ENCODE measurements at regions not wholly inside any gene's neighbourhood (a gene's known extent, or its start where the extent isn't known, plus 50 kb on each side); places are given as distances from the start of the nearest gene placed in this dataset.

DNA sequence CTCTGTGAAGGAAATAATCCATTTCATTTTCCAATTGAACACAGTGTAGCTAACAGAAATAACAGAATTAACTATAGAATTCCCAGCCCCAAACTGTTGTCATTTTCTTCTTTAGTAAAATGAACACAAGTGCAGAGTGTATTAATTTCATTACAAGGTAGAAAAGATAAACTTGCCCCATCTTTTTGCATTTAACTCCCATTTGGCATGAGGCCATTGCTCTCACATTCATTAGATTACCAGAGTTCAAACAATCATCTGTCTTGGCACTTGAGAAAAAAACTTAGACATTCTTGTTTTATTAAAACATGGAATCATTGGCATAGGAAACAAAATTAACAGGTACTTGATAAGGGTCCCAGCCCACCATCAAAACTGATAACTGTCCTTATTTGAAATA, 821.5 kb upstream of the C9orf72 start:
- Histone ChIP-seq H4K20me1 (ENCODE audit: insufficient read depth) (no peaks in the 10 kb centered on the region), H3K9me3 (ENCODE audit: insufficient read depth, low read depth) (no peaks in the 10 kb centered on the region), H3K27ac (no peak overlapping the region), H3F3A (ENCODE audit: insufficient read depth, low read depth) (no peaks in the 10 kb centered on the region), H2AFZ (no peak overlapping the region), H3K4me1 (replicated peaks; ENCODE audit: insufficient read depth) (no peaks in the 10 kb centered on the region), H3K27me3 (ENCODE audit: insufficient read depth, low read depth) (no peaks in the 10 kb centered on the region), H3K4me2 (no peak overlapping the region), H3K36me3 (ENCODE audit: low read depth) (no peaks in the 10 kb centered on the region), H3K79me2 (ENCODE audit: low read depth) (no peaks in the 10 kb centered on the region), H3K4me3 (no peak overlapping the region), H3K9me2 (ENCODE audit: insufficient read depth) (no peaks in the 10 kb centered on the region)
- CTCF ChIA-PET, result no interaction called here
- BruUV-seq (replicated peaks), result no TSS peak
- POLR2A ChIA-PET (ENCODE audit: unreplicated experiment), result no interaction called here
- intact Hi-C loops (cut with micrococcal nuclease; ENCODE audit: unreplicated experiment), result no loop called here
- no peak for DNase-seq
- TF ChIP-seq, protein P1, sequence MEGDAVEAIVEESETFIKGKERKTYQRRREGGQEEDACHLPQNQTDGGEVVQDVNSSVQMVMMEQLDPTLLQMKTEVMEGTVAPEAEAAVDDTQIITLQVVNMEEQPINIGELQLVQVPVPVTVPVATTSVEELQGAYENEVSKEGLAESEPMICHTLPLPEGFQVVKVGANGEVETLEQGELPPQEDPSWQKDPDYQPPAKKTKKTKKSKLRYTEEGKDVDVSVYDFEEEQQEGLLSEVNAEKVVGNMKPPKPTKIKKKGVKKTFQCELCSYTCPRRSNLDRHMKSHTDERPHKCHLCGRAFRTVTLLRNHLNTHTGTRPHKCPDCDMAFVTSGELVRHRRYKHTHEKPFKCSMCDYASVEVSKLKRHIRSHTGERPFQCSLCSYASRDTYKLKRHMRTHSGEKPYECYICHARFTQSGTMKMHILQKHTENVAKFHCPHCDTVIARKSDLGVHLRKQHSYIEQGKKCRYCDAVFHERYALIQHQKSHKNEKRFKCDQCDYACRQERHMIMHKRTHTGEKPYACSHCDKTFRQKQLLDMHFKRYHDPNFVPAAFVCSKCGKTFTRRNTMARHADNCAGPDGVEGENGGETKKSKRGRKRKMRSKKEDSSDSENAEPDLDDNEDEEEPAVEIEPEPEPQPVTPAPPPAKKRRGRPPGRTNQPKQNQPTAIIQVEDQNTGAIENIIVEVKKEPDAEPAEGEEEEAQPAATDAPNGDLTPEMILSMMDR (conservative IDR thresholded peaks at IDR 0.05), result no peak
- TF ChIP-seq EZH2 (IDR thresholded peaks at IDR 0.05; ENCODE audit: low read depth), result no peak

DNA sequence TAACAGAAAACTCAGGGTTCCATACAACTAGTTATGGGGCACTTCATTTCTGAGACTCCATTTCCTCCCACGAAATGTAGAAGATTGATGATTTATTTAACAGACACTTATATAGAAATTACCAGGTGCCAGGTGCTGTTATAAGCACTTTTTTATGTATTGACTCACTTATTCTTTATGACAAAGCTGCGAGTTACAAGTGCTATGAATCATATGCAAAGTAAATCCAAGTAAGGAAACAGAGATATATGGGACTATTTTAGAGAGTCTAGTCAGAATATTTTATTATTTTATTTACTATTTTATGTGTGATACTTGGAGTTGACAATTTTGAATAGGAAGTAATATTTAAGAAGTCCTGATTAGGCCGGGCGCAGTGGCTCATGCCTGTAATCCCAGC, 822.8 kb upstream of the C9orf72 start:
- intact Hi-C loops (cut with micrococcal nuclease; ENCODE audit: unreplicated experiment), result no loop called here
- ChIA-PET CTCF (no interaction called here), POLR2A (ENCODE audit: unreplicated experiment) (no interaction called here)
- no peak overlapping the region for H3K27ac ChIP-seq
- no peaks in the 10 kb centered on the region for H3K27me3 ChIP-seq (ENCODE audit: insufficient read depth, low read depth)
- H4K20me1 ChIP-seq (ENCODE audit: insufficient read depth), result no peaks in the 10 kb centered on the region
- H2AFZ ChIP-seq, result no peak overlapping the region
- no peaks in the 10 kb centered on the region for H3K9me3 ChIP-seq (ENCODE audit: insufficient read depth, low read depth)
- no peak overlapping the region for H3K4me3 ChIP-seq
- no peaks in the 10 kb centered on the region for H3F3A ChIP-seq (ENCODE audit: insufficient read depth, low read depth)
- no peak overlapping the region for H3K4me2 ChIP-seq
- H3K4me1 ChIP-seq (replicated peaks; ENCODE audit: insufficient read depth), result no peaks in the 10 kb centered on the region
- no peak for DNase-seq
- TF ChIP-seq, protein P1 (conservative IDR thresholded peaks at IDR 0.05), result no peak
- no peak for TF ChIP-seq EZH2 (IDR thresholded peaks at IDR 0.05; ENCODE audit: low read depth)
- no peaks in the 10 kb centered on the region for H3K79me2 ChIP-seq (ENCODE audit: low read depth)
- BruUV-seq (replicated peaks), result no TSS peak
- no peaks in the 10 kb centered on the region for H3K36me3 ChIP-seq (ENCODE audit: low read depth)
- H3K9me2 ChIP-seq (ENCODE audit: insufficient read depth), result no peaks in the 10 kb centered on the region

DNA sequence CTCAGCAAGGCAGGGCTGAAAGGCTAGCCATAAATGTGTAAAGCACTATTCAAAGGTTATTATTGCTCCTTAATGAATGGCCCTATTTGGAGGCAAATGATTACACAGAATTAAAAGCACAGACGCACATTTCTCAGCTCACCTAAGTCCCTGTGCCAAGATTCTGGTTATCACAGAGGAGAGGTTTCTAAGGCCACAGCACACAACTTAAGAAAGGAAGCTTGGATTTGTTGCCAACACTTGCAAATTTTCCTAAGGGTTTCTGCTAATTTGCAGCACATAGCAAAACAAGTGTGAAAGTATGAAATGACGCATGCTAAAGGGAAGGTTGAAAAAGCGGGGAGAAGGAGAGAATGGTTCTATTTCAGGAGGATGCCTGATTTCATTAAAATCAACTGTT, 834.1 kb upstream of the C9orf72 start:
- TF ChIP-seq, protein P1 (conservative IDR thresholded peaks at IDR 0.05), result no peak
- TF ChIP-seq EZH2 (IDR thresholded peaks at IDR 0.05; ENCODE audit: low read depth), result no peak
- ChIA-PET POLR2A (ENCODE audit: unreplicated experiment) (no interaction called here), CTCF (no interaction called here)
- no peaks in the 10 kb centered on the region for H4K20me1 ChIP-seq (ENCODE audit: insufficient read depth)
- no peaks in the 10 kb centered on the region for H3K36me3 ChIP-seq (ENCODE audit: low read depth)
- BruUV-seq (replicated peaks), result no TSS peak
- no peak overlapping the region for H3K4me2 ChIP-seq
- no peak overlapping the region for H3K4me3 ChIP-seq
- no peaks in the 10 kb centered on the region for H3K27me3 ChIP-seq (ENCODE audit: insufficient read depth, low read depth)
- no peaks in the 10 kb centered on the region for H3K9me3 ChIP-seq (ENCODE audit: insufficient read depth, low read depth)
- no peaks in the 10 kb centered on the region for H3K9me2 ChIP-seq (ENCODE audit: insufficient read depth)
- H3K4me1 ChIP-seq (replicated peaks; ENCODE audit: insufficient read depth), result no peaks in the 10 kb centered on the region
- no peaks in the 10 kb centered on the region for H3F3A ChIP-seq (ENCODE audit: insufficient read depth, low read depth)
- intact Hi-C loops (cut with micrococcal nuclease; ENCODE audit: unreplicated experiment), result no loop called here
- DNase-seq, result no peak
- H2AFZ ChIP-seq, result no peak overlapping the region
- no peaks in the 10 kb centered on the region for H3K79me2 ChIP-seq (ENCODE audit: low read depth)
- no peak overlapping the region for H3K27ac ChIP-seq

Data from PC-9 (cell line).